Keratinocyte (primary cell): ENCODE measurements at regions not wholly inside any gene's neighbourhood (a gene's known extent, or its start where the extent isn't known, plus 50 kb on each side); places are given as distances from the start of the nearest gene placed in this dataset.
A peak's percentile ranks its signal among the peaks of the same experiment; 100 is the strongest.

ENCODE experiments used
- DNase-seq: peaks from one replicate; pipeline ENCODE4 v3.0.0-alpha.2; 2011; ENCODE audit warnings: low read depth, missing footprints, low spot score
- FAIRE-seq: peaks from 2 replicates; lab custom pipeline; 2011; peaks lifted over from hg19 to GRCh38; lab: Jason Lieb, UNC
- H2AFZ ChIP-seq: 2 replicates; pipeline ENCODE4 v1.6.0; 2012; ENCODE audit warnings: low read length, control low read depth, inconsistent platforms; ENCODE audit not compliant: control insufficient read depth
- H3K27ac ChIP-seq: 2 replicates; pipeline ENCODE4 v1.5.1; 2011; ENCODE audit warnings: low read length; ENCODE audit not compliant: control insufficient read depth, insufficient read depth
- H3K27me3 ChIP-seq: 3 replicates; pipeline ENCODE4 v1.6.0; 2011; ENCODE audit warnings: low read length; ENCODE audit not compliant: control insufficient read depth, insufficient read depth; ENCODE audit errors: extremely low read depth
- H3K36me3 ChIP-seq, 2 experiments: 2 replicates in 1 of 2; 3 replicates in 1 of 2; pipeline ENCODE4 v1.5.1; 2011; ENCODE audit warnings: low read length in 2 of 2, mild to moderate bottlenecking in 1 of 2; ENCODE audit not compliant: control insufficient read depth in 2 of 2, insufficient read depth in 2 of 2; ENCODE audit errors: extremely low read depth in 1 of 2
- H3K4me1 ChIP-seq: 3 replicates; pipeline ENCODE4 v1.5.1; 2011; ENCODE audit warnings: low read length; ENCODE audit not compliant: control insufficient read depth, insufficient read depth; ENCODE audit errors: extremely low read depth
- H3K4me2 ChIP-seq: 3 replicates; pipeline ENCODE4 v1.6.0; 2011; ENCODE audit warnings: low read depth, low read length; ENCODE audit not compliant: control insufficient read depth, insufficient read depth; ENCODE audit errors: extremely low read depth
- H3K4me3 ChIP-seq, 3 experiments: fragments of 200-600 bp in 1 of 3; sonication (generic) in 1 of 3; 2 replicates in 2 of 3; 3 replicates in 1 of 3; pipeline ENCODE4 v1.5.1; 2011 to 2016; ENCODE audit warnings: low read length in 3 of 3, mild to moderate bottlenecking in 3 of 3, control low read depth in 2 of 3, inconsistent platforms in 1 of 3, low read depth in 1 of 3, mixed read lengths in 1 of 3, mixed run types in 1 of 3, moderate library complexity in 1 of 3; ENCODE audit not compliant: control insufficient read depth in 2 of 3, insufficient read depth in 2 of 3; ENCODE audit errors: extremely low read depth in 1 of 3
- H3K79me2 ChIP-seq: 2 replicates; pipeline ENCODE4 v1.6.0; 2012; ENCODE audit warnings: low read length; ENCODE audit not compliant: control insufficient read depth, insufficient read depth
- H3K9ac ChIP-seq: 3 replicates; pipeline ENCODE4 v1.6.0; 2011; ENCODE audit warnings: low read length; ENCODE audit not compliant: control insufficient read depth, insufficient read depth; ENCODE audit errors: extremely low read depth
- H3K9me1 ChIP-seq: 3 replicates; pipeline ENCODE4 v1.6.0; 2011; ENCODE audit warnings: low read length; ENCODE audit not compliant: control insufficient read depth, insufficient read depth; ENCODE audit errors: extremely low read depth
- H3K9me3 ChIP-seq: 2 replicates; pipeline ENCODE4 v1.5.1; 2012; ENCODE audit warnings: low read depth, low read length; ENCODE audit not compliant: control insufficient read depth
- H4K20me1 ChIP-seq: 3 replicates; pipeline ENCODE4 v1.6.0; 2011; ENCODE audit warnings: low read length; ENCODE audit not compliant: control insufficient read depth, insufficient read depth; ENCODE audit errors: extremely low read depth
- EZH2 ChIP-seq: IDR thresholded peaks from one replicate; pipeline ENCODE4 v1.6.1; 2012; ENCODE audit warnings: inconsistent platforms, mild to moderate bottlenecking, low read length, moderate library complexity
- dilution Hi-C: fragments of 300-500 bp; cut with MboI; formaldehyde crosslinking; loops from one replicate; pipeline ENCODE4 v1.7.0; 2020; ENCODE audit warnings: low sequenced_read_pairs; ENCODE audit not compliant: extremely low pct_ligation_motif_present
- TF ChIP-seq, protein P1 (sequence below), 3 experiments: IDR thresholded peaks in 1 of 3; conservative IDR thresholded peaks in 1 of 3; optimal IDR thresholded peaks in 1 of 3; 2 replicates in 2 of 3; 3 replicates in 1 of 3; pipeline versions ENCODE3 to v1.5.1; 2011; ENCODE audit warnings: low read length in 3 of 3, mild to moderate bottlenecking in 3 of 3, moderate library complexity in 2 of 3, control low read depth in 1 of 3, inconsistent platforms in 1 of 3; ENCODE audit not compliant: insufficient read depth in 2 of 3; ENCODE audit errors: extremely low read depth in 1 of 3

- Histone ChIP-seq H3K4me3 (peak overlapping the region in 1 of 3 experiments; percentile 46), H3K4me1 (peaks cover 23% of the 10 kb centered on the region), H3K27ac (peak overlapping the region; percentile 76), H3K79me2 (no peaks in the 10 kb centered on the region), H3K4me2 (peak overlapping the region; percentile 65), H3K27me3 (no peaks in the 10 kb centered on the region), H2AFZ (peak overlapping the region; percentile 63), H3K9ac (peak overlapping the region; percentile 57), H4K20me1 (no peaks in the 10 kb centered on the region), H3K9me3 (no peaks in the 10 kb centered on the region), H3K9me1 (no peaks in the 10 kb centered on the region), H3K36me3 (no peaks in the 10 kb centered on the region)
- FAIRE-seq: peak; percentile 84
- TF ChIP-seq, protein P1, sequence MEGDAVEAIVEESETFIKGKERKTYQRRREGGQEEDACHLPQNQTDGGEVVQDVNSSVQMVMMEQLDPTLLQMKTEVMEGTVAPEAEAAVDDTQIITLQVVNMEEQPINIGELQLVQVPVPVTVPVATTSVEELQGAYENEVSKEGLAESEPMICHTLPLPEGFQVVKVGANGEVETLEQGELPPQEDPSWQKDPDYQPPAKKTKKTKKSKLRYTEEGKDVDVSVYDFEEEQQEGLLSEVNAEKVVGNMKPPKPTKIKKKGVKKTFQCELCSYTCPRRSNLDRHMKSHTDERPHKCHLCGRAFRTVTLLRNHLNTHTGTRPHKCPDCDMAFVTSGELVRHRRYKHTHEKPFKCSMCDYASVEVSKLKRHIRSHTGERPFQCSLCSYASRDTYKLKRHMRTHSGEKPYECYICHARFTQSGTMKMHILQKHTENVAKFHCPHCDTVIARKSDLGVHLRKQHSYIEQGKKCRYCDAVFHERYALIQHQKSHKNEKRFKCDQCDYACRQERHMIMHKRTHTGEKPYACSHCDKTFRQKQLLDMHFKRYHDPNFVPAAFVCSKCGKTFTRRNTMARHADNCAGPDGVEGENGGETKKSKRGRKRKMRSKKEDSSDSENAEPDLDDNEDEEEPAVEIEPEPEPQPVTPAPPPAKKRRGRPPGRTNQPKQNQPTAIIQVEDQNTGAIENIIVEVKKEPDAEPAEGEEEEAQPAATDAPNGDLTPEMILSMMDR (optimal IDR thresholded peaks at IDR 0.05 in 1 of 3, IDR thresholded peaks at IDR 0.05 in 1 of 3, conservative IDR thresholded peaks at IDR 0.05 in 1 of 3; ENCODE audit: extremely low read depth in 1 of 3, insufficient read depth in 2 of 3, low read length in 3 of 3): no peak
- no peak for TF ChIP-seq EZH2
- dilution Hi-C loops: no loop called here
- peak; percentile 83 for DNase-seq
Observed at GRCh38 chr3:64977308-64978100, 289.7 kb upstream of the ADAMTS9 start.

DNA sequence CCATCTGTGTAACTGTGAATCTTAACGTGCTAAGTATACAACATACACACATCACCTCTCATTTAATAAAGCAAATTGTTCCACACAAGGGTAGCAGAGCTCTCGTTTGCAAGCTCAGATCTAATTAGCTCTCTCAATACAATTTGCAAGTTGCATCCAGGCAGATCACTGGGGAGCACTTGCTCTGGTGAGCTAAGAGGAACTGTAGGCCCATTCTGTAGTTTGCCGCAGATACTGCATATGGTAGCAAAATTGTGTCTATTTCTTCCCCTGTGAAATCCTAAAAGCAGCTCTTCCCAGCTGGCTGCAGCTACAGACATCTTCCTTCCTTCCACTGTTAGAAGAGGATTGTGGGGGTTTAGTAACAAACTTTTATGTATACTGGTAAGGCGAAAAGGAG is 288.7 kb upstream of the ADAMTS9 start:
- no peaks in the 10 kb centered on the region for H3K36me3 ChIP-seq
- H3K9me1 ChIP-seq: no peaks in the 10 kb centered on the region
- no peaks in the 10 kb centered on the region for H3K27me3 ChIP-seq
- peaks cover 23% of the 10 kb centered on the region for H3K4me1 ChIP-seq
- dilution Hi-C loops: no loop called here
- DNase-seq: no peak
- no peak overlapping the region for H3K9ac ChIP-seq
- H3K4me2 ChIP-seq: no peak overlapping the region
- no peak for FAIRE-seq
- H4K20me1 ChIP-seq: no peaks in the 10 kb centered on the region
- H3K79me2 ChIP-seq: no peaks in the 10 kb centered on the region
- H2AFZ ChIP-seq: no peak overlapping the region
- H3K9me3 ChIP-seq: no peaks in the 10 kb centered on the region
- no peak overlapping the region for H3K4me3 ChIP-seq
- TF ChIP-seq, protein P1 (optimal IDR thresholded peaks at IDR 0.05 in 1 of 3, IDR thresholded peaks at IDR 0.05 in 1 of 3, conservative IDR thresholded peaks at IDR 0.05 in 1 of 3; ENCODE audit: extremely low read depth in 1 of 3, insufficient read depth in 2 of 3, low read length in 3 of 3): no peak
- no peak for TF ChIP-seq EZH2
- peak overlapping the region; percentile 76 for H3K27ac ChIP-seq
